Tibial nerve (tissue), 4 donors: ENCODE measurements at regions not wholly inside any gene's neighbourhood (a gene's known extent, or its start where the extent isn't known, plus 50 kb on each side); places are given as distances from the start of the nearest gene placed in this dataset.

Experiments used
- DNase-seq, 2 donors: peaks; one replicate each; pipeline ENCODE4 v3.0.0-alpha.2; 2019; ENCODE audit warnings: low spot score in 2 of 2
- H3K27ac ChIP-seq, 4 donors: fragments of 200-600 bp; sonication (generic) in 3 of 4; one replicate each; pipeline ENCODE4 v1.5.1; 2017 to 2019; ENCODE audit warnings: mild to moderate bottlenecking in 1 of 4
- H3K27me3 ChIP-seq, 2 donors: fragments of 200-600 bp; sonication (generic) in 1 of 2; one replicate each; pipeline versions ENCODE4 v1.5.1 to v1.6.0; 2017 to 2019
- H3K36me3 ChIP-seq, 3 donors: fragments of 200-600 bp; sonication (generic); one replicate each; pipeline ENCODE4 v1.5.1; 2018 to 2019
- H3K4me1 ChIP-seq, 4 donors: fragments of 200-600 bp; sonication (generic) in 3 of 4; one replicate each; pipeline ENCODE4 v1.5.1; 2017 to 2019
- H3K4me3 ChIP-seq, 4 donors: fragments of 200-600 bp; sonication (generic) in 3 of 4; one replicate each; pipeline ENCODE4 v1.5.1; 2017 to 2019; ENCODE audit warnings: mild to moderate bottlenecking in 1 of 4, moderate library complexity in 1 of 4
- H3K9me3 ChIP-seq, 4 donors: fragments of 200-600 bp; sonication (generic) in 3 of 4; one replicate each; pipeline ENCODE4 v1.5.1; 2017 to 2019
- EP300 ChIP-seq, 2 donors: sonication (generic); formaldehyde crosslinking; IDR thresholded peaks; one replicate each; pipeline ENCODE4 v1.6.1; 2017; ENCODE audit warnings: antibody characterized with exemption in 2 of 2, mild to moderate bottlenecking in 1 of 2
- POLR2A ChIP-seq, 2 donors: fragments of 450-650 bp; IDR thresholded peaks; one replicate each; pipeline ENCODE4 v1.6.1; 2017; ENCODE audit warnings: antibody characterized with exemption in 2 of 2, mild to moderate bottlenecking in 2 of 2, moderate library complexity in 2 of 2
- WGBS, 2 donors: methylation state at CpG; one replicate each; pipeline ENCODE4 v1.1.5; 2018; 5-methylcytosine and 5-hydroxymethylcytosine counted together
- TF ChIP-seq, protein P1 (sequence below), 5 experiments: fragments of 200-600 bp in 3 of 5; fragments of 450-650 bp in 2 of 5; sonication (generic) in 3 of 5; IDR thresholded peaks; one replicate each; pipeline ENCODE4 v1.5.1; 2016 to 2019; ENCODE audit warnings: antibody characterized with exemption in 5 of 5, mild to moderate bottlenecking in 3 of 5, moderate library complexity in 2 of 5

GRCh38 chr21:24945910-24946309, 661.4 kb downstream of the MRPL39 start:
- H3K27me3 ChIP-seq, result no peaks in the 10 kb centered on the region
- H3K9me3 ChIP-seq, result no peaks in the 10 kb centered on the region
- no peak overlapping the region for H3K4me3 ChIP-seq
- H3K36me3 ChIP-seq, result no peaks in the 10 kb centered on the region
- H3K4me1 ChIP-seq, result no peaks in the 10 kb centered on the region
- no peak overlapping the region for H3K27ac ChIP-seq
- DNase-seq, result no peak
- no peak for TF ChIP-seq POLR2A (IDR thresholded peaks at IDR 0.05)
- no peak for TF ChIP-seq EP300 (IDR thresholded peaks at IDR 0.05)
- TF ChIP-seq, protein P1, sequence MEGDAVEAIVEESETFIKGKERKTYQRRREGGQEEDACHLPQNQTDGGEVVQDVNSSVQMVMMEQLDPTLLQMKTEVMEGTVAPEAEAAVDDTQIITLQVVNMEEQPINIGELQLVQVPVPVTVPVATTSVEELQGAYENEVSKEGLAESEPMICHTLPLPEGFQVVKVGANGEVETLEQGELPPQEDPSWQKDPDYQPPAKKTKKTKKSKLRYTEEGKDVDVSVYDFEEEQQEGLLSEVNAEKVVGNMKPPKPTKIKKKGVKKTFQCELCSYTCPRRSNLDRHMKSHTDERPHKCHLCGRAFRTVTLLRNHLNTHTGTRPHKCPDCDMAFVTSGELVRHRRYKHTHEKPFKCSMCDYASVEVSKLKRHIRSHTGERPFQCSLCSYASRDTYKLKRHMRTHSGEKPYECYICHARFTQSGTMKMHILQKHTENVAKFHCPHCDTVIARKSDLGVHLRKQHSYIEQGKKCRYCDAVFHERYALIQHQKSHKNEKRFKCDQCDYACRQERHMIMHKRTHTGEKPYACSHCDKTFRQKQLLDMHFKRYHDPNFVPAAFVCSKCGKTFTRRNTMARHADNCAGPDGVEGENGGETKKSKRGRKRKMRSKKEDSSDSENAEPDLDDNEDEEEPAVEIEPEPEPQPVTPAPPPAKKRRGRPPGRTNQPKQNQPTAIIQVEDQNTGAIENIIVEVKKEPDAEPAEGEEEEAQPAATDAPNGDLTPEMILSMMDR (IDR thresholded peaks at IDR 0.05), result no peak

- Histone ChIP-seq H3K27me3 (peaks cover 0 to 2% of the 10 kb centered on the region in 2 donors), H3K9me3 (no peaks in the 10 kb centered on the region), H3K4me1 (peaks cover 0 to 12% (median 0%) of the 10 kb centered on the region in 4 donors), H3K36me3 (no peaks in the 10 kb centered on the region), H3K27ac (no peak overlapping the region), H3K4me3 (no peak overlapping the region)
- no peak for DNase-seq
- 64 to 77% methylated on average over 4 of the region's 4 CpGs for WGBS, 2 donors
- TF ChIP-seq POLR2A (IDR thresholded peaks at IDR 0.05) (no peak), EP300 (IDR thresholded peaks at IDR 0.05) (no peak)
- TF ChIP-seq, protein P1 (IDR thresholded peaks at IDR 0.05), result no peak
These were observed 665.7 kb downstream of the MRPL39 start for GRCh38 chr21:24941316-24942185.

- Histone ChIP-seq H3K27me3 (peaks cover 0 to 2% of the 10 kb centered on the region in 2 donors), H3K27ac (no peak overlapping the region), H3K9me3 (no peaks in the 10 kb centered on the region), H3K4me1 (peaks cover 0 to 12% (median 0%) of the 10 kb centered on the region in 4 donors), H3K4me3 (no peak overlapping the region), H3K36me3 (no peaks in the 10 kb centered on the region)
- TF ChIP-seq, protein P1 (IDR thresholded peaks at IDR 0.05), result no peak
- TF ChIP-seq POLR2A (IDR thresholded peaks at IDR 0.05) (no peak), EP300 (IDR thresholded peaks at IDR 0.05) (no peak)
- DNase-seq, result no peak
- WGBS, 2 donors, result 36 to 71% methylated on average over 1 of the region's 1 CpG
These were observed 668.0 kb downstream of the MRPL39 start for GRCh38 chr21:24939291-24939690.

GRCh38 chr21:24938573-24938972, 668.7 kb downstream of the MRPL39 start:
- Histone ChIP-seq H3K4me1 (peaks cover 0 to 12% (median 0%) of the 10 kb centered on the region in 4 donors), H3K27me3 (peaks cover 0 to 2% of the 10 kb centered on the region in 2 donors), H3K36me3 (no peaks in the 10 kb centered on the region), H3K4me3 (no peak overlapping the region), H3K9me3 (no peaks in the 10 kb centered on the region), H3K27ac (no peak overlapping the region)
- 91 to 93% methylated on average over 5 of the region's 5 CpGs for WGBS, 2 donors
- TF ChIP-seq POLR2A (IDR thresholded peaks at IDR 0.05), result no peak
- no peak for TF ChIP-seq EP300 (IDR thresholded peaks at IDR 0.05)
- TF ChIP-seq, protein P1 (IDR thresholded peaks at IDR 0.05), result no peak
- DNase-seq, result no peak

DNA sequence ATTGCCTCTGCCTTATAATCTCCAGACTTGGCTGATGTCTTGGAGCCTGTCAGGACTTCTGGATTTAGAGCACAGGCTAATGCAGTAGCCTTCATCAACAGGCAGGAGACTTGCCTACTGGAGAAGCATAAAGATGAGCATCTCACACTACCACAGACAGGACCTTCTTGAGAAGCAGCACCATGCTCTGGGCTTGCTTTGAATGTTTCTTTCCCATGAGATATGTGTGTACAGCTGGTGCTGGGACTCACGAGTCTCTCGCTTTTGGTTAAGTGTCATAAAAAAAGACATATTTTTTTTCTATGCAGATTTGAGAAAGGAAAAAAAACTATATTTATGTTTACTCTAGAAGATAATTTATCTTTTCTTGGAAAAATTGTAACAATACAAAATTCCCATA, 671.3 kb downstream of the MRPL39 start:
- H3K4me3 ChIP-seq, result no peak overlapping the region
- H3K4me1 ChIP-seq, result peaks cover 0 to 12% (median 0%) of the 10 kb centered on the region in 4 donors
- no peaks in the 10 kb centered on the region for H3K9me3 ChIP-seq
- H3K27me3 ChIP-seq, result peaks cover 0 to 2% of the 10 kb centered on the region in 2 donors
- WGBS, 2 donors, result 63 to 79% methylated on average over 2 of the region's 2 CpGs
- DNase-seq, result no peak
- no peak overlapping the region for H3K27ac ChIP-seq
- TF ChIP-seq POLR2A (IDR thresholded peaks at IDR 0.05), result no peak
- no peak for TF ChIP-seq EP300 (IDR thresholded peaks at IDR 0.05)
- TF ChIP-seq, protein P1 (IDR thresholded peaks at IDR 0.05), result no peak
- no peaks in the 10 kb centered on the region for H3K36me3 ChIP-seq
